Progenitor cell of endocrine pancreas (in vitro differentiated cells): ENCODE measurements at regions not wholly inside any gene's neighbourhood (a gene's known extent, or its start where the extent isn't known, plus 50 kb on each side); places are given as distances from the start of the nearest gene placed in this dataset.

ENCODE experiments used
- DNase-seq: peaks from one replicate; pipeline ENCODE4 v3.0.0; 2021; ENCODE audit warnings: low spot score; ENCODE audit not compliant: unreplicated experiment
- H3K27ac Mint-ChIP-seq: 2 replicates; pipeline ENCODE4 v1.8.0; 2021; ENCODE audit warnings: mild to moderate bottlenecking, moderate library complexity, mixed read lengths
- H3K27me3 Mint-ChIP-seq: 2 replicates; pipeline ENCODE4 v1.8.0; 2021; ENCODE audit warnings: mixed read lengths
- H3K36me3 Mint-ChIP-seq: 2 replicates; pipeline ENCODE4 v1.8.0; 2022; ENCODE audit warnings: mixed read lengths; ENCODE audit not compliant: insufficient read depth
- H3K4me1 Mint-ChIP-seq: 2 replicates; pipeline ENCODE4 v1.8.0; 2021; ENCODE audit warnings: low read depth, mixed read lengths
- H3K4me3 Mint-ChIP-seq: 2 replicates; pipeline ENCODE4 v1.8.0; 2021; ENCODE audit warnings: low read depth, mild to moderate bottlenecking, moderate library complexity, mixed read lengths
- H3K9me3 Mint-ChIP-seq: 2 replicates; pipeline ENCODE4 v1.8.0; 2021; ENCODE audit warnings: low read depth, mixed read lengths
- TF ChIP-seq, protein P1 (sequence below): fragments of 200-600 bp; sonication (generic); IDR thresholded peaks from one replicate; pipeline ENCODE4 v1.5.0; 2021; ENCODE audit warnings: antibody characterized with exemption, mild to moderate bottlenecking; ENCODE audit not compliant: unreplicated experiment

DNA sequence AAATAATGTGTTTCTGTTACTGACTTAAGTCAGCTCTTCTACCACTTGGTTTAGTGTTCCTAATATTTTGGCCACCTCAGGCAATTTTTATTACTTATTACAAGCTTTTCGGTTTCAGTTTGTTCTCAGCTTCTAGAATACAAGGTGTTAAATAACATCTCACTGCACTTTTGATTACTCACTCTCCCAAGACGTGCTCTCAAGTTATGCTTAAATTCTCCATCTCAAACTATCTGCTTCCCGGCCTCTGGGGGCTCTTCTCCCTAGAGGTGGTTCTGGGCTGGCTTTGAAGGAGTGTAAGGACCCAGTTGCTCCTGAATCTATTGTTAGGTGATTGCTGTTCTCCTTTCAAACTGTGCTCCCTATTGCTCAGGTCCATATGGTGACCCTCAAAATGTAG, 193.9 kb upstream of the DDHD1 start:
- Mint-ChIP-seq H3K4me1 (no peaks in the 10 kb centered on the region), H3K9me3 (no peaks in the 10 kb centered on the region), H3K27ac (no peak overlapping the region), H3K27me3 (no peaks in the 10 kb centered on the region), H3K4me3 (no peak overlapping the region), H3K36me3 (no peaks in the 10 kb centered on the region)
- DNase-seq: no peak
- TF ChIP-seq, protein P1, sequence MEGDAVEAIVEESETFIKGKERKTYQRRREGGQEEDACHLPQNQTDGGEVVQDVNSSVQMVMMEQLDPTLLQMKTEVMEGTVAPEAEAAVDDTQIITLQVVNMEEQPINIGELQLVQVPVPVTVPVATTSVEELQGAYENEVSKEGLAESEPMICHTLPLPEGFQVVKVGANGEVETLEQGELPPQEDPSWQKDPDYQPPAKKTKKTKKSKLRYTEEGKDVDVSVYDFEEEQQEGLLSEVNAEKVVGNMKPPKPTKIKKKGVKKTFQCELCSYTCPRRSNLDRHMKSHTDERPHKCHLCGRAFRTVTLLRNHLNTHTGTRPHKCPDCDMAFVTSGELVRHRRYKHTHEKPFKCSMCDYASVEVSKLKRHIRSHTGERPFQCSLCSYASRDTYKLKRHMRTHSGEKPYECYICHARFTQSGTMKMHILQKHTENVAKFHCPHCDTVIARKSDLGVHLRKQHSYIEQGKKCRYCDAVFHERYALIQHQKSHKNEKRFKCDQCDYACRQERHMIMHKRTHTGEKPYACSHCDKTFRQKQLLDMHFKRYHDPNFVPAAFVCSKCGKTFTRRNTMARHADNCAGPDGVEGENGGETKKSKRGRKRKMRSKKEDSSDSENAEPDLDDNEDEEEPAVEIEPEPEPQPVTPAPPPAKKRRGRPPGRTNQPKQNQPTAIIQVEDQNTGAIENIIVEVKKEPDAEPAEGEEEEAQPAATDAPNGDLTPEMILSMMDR: no peak

DNA sequence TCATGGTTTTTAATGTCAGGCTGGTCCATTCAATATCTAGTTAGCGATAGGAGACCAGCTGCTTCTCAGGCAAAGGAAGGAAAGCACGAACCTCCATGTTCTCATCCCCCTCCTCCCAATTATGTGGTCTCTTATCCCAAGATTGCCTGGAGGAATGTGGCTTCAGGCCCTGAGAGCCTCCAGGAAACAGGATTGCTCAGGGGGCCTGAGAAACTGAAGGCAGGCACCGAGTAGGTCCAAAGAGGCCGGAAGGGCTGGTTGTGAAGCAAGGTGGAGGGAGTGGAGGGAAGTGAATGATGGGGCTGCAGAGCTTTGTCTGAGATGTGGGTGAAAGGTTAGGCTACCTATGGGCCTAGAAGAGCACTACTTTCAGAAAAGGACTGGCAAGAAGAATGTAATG, 188.2 kb upstream of the DDHD1 start:
- TF ChIP-seq, protein P1: no peak
- no peaks in the 10 kb centered on the region for H3K36me3 Mint-ChIP-seq
- no peaks in the 10 kb centered on the region for H3K4me1 Mint-ChIP-seq
- DNase-seq: no peak
- no peaks in the 10 kb centered on the region for H3K9me3 Mint-ChIP-seq
- no peak overlapping the region for H3K4me3 Mint-ChIP-seq
- no peaks in the 10 kb centered on the region for H3K27me3 Mint-ChIP-seq
- H3K27ac Mint-ChIP-seq: peak overlapping the region; percentile 52

DNA sequence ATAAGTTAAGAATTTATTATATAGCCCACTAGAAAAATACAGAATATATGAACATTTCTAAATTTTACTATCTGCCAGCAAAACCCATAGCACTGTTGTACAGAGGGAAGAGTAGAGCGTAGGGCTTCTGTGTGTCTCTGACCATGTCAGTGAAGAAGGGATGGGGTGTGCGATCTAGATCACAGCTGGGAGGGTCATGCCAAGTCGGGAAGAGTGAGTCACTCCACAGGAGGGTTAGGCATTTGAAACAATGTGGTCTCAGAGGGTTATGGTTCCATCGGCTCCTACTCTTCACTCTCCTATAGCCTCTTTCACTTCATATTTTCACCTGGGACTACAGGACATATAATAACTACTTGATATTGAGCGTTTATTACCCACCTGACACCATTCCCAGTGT, 185.1 kb upstream of the DDHD1 start:
- Mint-ChIP-seq H3K4me3 (no peak overlapping the region), H3K4me1 (no peaks in the 10 kb centered on the region), H3K9me3 (no peaks in the 10 kb centered on the region), H3K27ac (no peak overlapping the region), H3K36me3 (no peaks in the 10 kb centered on the region), H3K27me3 (no peaks in the 10 kb centered on the region)
- TF ChIP-seq, protein P1: no peak
- DNase-seq: no peak

DNA sequence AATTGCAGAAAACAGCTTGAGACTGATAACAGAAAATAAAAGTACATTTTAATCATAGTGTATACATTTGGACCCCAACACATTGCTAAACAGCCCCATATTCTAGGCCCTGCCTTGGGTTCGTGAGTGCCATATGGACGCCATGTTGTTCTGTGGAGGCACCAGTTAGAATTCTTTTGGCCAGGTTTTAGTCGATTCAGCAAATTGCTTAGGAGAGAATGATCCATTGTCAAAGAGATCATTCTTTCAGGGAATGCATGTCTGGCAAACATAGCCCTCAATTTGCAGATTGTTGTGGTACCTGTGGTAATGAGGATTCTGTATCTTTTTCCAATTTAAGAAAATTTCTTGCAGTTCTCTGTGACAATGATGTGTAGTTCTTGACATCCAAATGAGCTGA, 183.6 kb upstream of the DDHD1 start:
- Mint-ChIP-seq H3K4me3 (no peak overlapping the region), H3K4me1 (no peaks in the 10 kb centered on the region), H3K27ac (no peak overlapping the region), H3K27me3 (no peaks in the 10 kb centered on the region), H3K9me3 (no peaks in the 10 kb centered on the region), H3K36me3 (no peaks in the 10 kb centered on the region)
- TF ChIP-seq, protein P1: no peak
- no peak for DNase-seq

DNA sequence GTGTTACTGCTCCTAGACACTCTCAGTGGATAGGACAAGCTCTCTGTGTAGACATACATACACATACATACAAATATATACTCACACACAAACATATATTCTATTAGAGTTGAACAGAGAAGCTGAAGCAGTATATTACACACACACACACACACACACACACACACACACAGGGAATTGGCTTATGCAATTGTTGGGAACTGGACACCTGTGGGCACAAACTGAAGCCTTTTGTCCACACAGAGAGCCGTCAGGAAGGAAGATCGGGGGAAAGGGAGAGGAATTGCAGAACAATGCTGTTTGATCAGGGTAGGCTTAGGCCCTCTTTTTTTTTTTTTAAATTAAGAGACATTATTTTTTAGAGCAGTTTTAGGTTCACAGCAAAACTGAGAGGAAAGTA, 180.7 kb upstream of the DDHD1 start:
- Mint-ChIP-seq H3K4me3 (no peak overlapping the region), H3K9me3 (no peaks in the 10 kb centered on the region), H3K36me3 (no peaks in the 10 kb centered on the region), H3K4me1 (no peaks in the 10 kb centered on the region), H3K27ac (no peak overlapping the region), H3K27me3 (no peaks in the 10 kb centered on the region)
- no peak for DNase-seq
- TF ChIP-seq, protein P1: no peak
